DMS114 treated with DMSO at 0.1 percent for 48 hours (cell line): ENCODE measurements at regions not wholly inside any gene's neighbourhood (a gene's known extent, or its start where the extent isn't known, plus 50 kb on each side); places are given as distances from the start of the nearest gene placed in this dataset.

Experiments used
- DNase-seq: peaks from one replicate; lab custom pipeline; 2025; ENCODE audit not compliant: unreplicated experiment; lab: John Stamatoyannopoulos, UW

DNA sequence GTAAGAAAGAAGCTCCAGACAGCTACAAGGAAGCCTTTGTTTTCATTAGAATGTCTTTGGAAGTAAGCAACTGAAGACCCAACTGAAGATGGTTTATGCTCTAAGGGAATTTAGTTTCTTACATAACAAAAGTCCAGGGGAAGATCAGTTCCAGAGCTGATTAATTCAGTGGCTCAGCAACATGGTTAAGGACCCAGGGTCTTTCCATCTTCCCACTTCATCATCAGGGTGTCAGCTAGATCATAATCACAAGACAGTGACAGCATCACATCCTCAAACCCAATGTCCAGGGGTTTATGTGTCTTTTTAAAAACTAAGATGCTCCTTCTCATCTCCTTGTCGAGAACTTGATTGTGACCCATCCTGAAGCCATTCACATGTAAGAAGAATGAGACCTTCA, 119.7 kb upstream of the PRDM1 start:
- no peak for DNase-seq

DNA sequence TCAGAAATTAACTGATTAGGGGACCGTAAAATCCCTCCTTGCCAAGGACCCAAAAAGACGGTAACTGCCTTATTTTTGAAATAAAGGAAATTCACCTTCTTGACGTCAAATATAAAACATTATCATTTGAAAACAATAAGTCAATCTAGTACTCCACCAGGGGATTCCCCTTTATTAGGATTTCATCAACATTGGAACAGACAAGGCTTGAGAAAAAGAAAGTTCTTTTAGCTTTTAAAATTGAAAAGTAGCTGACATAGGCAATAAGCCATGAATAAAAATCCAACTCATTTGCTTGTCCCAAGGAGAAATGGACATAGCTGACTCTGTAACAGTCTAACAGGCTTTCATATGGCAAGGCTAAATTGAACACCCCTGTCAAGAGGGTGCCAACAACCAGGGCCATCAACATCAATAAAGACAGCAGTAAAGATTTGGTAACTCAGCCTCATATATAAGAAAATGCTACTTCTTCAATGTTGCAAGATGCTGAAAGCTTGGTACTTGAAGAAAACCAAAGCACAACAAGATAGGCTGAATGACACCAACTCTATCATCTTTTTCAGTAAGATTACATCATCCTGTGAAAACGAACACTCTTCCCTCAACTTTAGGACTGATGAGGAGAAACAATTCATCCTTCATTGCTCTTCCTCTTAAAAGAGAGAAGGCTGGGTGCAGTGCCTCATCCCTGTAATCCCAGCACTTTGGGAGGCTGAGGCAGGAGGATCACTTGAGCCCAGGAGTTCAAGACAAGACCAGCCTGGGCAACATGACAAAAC, 121.0 kb upstream of the PRDM1 start:
- DNase-seq: no peak

DNA sequence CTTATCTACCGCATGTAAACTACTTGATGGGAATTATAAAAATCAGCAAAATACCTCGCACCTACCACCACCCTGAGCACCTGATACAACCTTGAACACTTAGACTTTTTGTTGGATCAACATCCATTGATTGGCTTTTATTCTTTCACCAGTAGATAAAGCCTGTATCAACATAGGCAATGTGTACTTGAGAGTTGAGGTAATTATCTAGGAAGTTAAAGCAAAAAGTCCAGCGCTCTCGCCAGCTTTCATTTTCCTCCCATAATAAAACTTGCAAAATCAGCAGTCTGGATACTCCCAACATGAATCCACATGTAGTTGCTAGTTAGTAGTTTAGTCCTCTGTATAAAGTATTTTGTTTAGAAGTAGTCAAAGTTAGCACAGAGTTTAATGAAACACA, 132.0 kb upstream of the PRDM1 start:
- no peak for DNase-seq

DNA sequence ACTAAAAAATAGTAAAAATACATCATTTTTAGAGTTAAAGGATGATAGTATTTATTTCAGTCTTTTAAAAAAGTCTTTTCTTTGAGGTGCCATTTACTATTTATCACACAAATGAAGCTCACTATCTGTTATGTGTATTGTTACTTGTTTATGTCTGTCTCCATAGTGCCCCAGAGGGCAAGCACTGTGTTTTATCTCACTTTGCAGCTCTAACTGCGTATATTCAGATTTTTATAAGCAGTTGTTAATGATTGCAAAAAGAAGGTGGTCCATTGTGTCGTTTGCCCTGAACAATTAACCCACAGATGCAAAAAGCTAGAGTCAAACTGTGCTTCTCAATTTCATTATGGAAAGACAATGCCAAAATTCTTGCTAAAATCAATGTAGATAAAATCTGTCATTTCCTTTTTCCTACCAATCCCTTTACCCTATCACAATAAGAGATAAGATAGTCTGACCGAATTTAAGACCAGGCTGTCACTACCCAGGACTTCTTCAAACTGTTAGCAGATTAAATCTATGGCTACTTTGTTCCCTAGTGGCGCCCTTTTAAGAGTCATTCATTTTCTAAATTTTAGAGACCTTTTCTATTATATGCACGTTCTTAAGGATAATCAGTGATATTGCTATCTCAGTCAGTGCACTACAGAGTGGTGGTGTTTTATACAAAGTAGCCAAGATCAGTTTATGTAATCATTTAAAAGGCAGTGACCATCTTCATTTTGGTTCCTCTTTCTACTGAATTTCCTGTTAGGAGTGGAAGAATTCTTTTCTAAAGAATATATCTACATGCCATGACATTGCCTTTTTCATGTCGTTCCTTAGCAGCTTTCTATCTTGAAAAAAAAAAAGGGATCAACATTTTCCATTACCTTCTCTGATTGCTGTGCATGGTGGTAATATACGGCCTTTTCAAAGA, 133.1 kb upstream of the PRDM1 start:
- DNase-seq: no peak

DNA sequence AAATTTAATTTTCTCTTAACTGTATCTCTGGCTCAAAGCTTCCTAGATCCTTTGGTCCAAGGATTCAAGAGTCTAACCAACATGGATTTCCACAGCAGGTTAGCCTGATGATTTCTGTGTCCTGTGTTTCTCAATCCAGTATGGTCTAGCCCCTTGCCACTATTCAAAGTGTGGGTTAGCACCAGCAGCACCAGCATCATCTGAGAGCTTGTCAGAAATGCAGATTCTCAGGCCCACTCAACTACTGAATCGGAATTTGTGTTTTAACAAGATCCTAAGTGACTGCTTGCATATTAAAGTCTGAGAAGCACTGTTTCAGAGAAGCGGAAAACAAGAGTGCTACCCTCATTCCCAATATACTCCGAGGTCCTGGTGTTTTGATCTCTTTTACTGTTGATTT, 133.8 kb upstream of the PRDM1 start:
- no peak for DNase-seq

DNA sequence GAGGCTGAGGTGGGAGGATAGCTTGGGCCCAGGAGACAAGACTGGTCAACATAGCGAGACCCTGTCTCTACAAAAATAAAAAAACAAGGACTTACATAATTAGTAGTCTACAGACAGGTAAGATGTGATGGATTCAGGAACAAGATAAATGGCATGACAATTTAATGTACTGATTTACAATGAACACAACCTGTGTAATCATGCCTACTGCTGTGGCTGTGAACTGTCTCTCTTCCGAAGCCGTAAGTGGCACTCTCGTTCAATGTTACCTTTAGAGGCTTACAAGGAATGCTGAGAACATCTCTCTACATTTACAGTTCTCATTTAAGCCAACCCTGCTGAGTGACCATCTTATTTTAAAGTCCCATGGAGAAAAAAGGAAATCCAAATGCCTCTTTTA, 134.8 kb upstream of the PRDM1 start:
- DNase-seq: no peak

DNA sequence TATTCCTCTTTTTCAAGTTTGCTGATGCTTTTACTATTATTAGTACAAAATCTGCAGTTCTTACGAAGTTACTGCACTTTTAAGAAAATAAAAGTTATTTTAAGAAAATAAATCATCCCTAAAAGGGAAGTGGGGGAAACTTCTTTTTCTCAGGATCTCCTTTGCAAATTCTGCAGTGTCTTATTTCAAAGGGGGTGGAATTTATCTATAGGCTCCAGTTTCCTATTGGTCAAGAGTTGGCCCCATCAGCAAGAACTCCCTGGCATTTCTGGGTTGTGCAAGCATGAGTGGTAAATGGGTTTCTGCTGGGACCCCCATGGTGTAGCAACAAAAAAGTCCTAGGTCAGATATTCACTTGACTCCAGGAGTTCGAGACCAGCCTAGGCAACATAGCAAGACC, 136.3 kb upstream of the PRDM1 start:
- no peak for DNase-seq

DNA sequence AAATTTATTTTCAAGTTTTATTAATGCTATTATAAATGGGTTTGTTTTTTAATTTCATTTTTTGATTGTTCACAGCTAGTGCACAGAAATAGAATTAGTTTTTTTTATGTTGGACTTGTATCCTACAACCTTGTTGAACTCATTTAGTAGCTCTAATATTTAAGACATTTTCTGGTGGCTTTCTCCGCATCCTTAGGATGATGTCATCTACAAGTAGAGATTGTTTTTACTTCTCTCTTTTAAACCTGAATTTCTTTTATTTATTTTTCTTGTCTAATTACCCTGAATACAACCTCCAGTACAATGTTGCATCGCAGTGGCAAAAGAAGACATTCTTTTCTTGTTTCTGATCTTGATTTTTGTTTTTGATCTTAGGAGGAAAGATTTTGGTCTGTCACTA, 142.6 kb upstream of the PRDM1 start:
- DNase-seq: no peak

DNA sequence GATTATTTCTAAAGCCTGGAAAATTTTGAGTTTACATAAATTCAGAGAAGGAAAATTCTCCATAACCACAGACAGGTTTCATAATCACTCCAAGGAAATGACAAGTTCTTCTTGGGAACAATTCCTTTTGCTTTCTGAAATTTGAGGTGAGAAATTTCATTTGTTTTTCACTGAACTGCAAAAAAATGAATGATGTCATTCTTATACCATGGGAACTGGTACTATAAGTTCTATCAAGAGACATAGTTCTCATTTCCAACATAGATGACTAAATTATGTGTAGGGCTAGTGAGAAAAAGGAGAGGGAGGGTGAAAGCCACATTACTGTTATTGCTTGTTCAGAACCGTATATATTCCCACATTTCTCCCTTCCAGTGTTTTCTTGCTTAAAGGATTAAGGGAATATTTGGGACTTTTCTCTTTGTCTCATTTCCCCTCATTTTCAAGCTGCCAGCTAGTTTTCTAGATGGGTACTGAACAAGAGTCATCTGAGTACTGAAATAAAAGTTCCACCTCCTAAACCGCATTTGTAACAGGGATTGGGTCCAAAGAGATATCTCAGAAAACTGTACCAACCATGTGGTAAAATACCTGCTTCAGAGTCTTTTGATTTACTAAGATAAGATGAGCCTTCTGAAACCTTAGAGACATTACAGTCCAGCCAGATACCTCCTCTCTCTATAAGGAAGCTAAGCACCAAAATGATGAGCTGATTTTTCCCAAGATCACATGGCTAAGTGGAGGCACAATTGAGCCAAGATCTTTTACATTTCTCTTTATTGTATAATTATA, 144.3 kb upstream of the PRDM1 start:
- no peak for DNase-seq

DNA sequence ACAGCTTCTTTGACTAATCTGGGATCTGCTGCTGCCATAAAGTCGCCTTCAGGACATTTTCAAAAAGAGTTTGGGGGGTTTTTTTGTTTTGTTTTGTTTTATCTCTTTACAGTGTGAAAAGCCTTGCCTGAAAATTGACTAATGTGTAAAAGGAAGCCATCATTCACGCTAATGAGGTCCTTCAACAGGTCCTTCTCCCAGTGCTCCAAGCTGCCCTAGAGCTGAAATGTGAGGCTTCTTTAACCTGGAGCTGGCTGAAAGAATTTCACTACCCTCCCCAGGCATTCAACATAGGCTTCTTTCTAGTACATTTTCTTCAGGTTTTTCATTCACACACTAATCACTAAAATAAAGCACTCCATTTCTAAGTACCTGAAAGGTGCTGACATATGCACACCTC, 145.1 kb upstream of the PRDM1 start:
- no peak for DNase-seq

DNA sequence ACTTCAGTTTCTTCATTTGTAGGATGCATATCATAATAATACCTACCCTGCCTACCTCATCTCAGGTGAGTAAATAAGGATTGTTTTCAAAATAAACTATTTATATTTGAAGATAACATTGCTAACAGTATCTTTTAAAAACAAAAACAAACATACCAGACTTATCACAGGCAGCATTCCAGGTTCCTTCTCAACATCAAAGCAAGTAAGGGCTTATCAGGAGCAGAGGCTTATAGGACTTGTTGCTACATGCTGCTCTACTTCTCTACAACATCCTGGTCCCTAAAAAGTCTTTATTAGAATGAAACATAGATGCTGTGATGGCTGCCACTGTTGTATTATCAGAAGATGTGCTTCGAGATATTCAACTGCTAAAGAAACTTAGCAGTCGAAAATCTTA, 149.2 kb upstream of the PRDM1 start:
- DNase-seq: no peak

DNA sequence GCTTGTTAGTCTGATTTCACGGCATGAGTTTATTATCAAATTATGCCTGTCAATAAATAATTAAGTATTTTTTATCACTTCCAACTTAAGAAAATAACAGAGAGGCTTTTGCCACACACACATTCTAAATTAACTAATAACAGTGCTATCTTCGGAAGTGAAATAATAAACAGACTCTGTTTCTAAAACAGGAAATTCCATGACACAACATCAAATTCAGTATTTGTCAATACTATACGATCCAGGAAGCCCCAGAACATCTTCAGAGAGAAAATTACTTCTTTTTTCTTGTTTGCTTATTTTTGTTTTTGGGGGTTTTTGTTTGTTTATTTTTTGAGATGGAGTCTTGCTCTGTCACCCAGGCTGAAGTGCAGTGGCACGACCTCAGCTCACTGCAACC, 150.7 kb upstream of the PRDM1 start:
- no peak for DNase-seq

DNA sequence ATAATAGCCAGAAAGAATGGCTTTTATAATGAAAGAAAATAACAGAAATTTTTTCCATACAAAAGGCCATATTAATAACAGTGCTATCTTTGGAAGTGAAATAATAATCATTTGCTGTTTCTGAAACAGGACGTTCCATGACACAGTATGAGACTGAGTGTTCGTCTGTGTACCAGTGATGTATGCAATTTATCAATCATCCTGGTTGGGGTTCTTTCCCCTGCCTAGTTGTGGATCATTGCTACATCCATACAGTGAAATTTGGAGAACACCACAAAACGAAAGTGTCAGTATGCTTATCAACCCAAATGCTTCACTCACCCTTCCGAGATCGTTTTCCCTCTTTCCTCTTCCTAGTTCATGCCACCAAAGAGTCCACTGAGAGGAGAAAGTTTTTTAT, 151.4 kb upstream of the PRDM1 start:
- DNase-seq: no peak

DNA sequence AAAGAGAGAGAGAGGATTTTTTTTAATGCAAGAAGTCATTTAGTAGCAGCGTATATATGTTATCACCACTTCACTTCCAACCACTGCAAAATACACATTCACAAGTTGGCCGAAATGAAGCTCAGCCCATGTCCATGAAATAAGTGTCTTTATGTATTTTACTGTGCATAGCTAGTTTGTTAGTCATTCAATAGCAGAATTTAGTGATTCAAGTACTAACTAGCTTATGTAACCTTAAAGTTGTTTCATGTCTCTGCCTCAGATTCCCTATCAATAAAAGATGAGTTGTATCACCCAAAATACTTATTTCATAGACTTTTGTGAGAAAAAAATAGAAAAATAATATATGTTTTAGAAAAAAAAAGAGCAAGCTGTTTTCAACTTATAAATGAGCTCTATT, 153.7 kb upstream of the PRDM1 start:
- no peak for DNase-seq

DNA sequence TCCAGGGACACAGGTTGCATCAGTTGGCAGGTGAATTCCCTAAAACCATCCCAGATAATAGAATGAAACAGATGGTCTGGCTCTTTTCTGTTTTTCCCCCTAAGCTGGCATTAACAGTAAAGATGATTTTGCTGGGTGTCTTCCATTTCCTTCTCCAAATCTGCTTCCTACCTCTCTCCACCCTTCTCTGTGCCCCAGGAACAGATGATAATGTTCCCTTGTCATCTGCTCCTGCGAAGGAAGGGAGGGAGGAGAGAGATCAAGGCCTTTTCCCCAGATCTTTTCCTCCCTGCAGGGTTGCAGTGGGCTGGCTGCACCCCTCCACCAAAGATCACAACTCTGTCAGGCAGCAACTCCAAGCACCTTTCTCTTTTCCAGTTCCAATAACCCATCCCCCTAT, 156.5 kb upstream of the PRDM1 start:
- DNase-seq: no peak

DNA sequence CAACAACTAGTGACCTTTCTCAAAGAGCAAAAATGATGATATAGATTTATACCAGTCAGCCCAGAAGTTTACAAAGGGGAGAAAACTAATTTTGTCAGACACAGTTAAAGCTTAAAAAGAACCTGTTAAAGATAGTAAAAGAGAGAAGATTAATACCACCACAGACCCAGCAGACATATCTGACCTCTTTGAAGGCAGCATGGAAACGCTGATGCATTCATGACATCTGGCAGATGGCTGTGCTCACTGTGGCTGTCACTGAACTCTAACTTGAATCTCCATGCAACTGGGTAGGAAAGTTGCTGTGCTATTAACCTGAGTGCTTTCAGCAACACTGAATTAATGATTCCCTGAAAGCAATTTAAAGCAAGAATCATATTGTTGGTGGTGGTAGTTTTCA, 159.8 kb upstream of the PRDM1 start:
- DNase-seq: no peak

DNA sequence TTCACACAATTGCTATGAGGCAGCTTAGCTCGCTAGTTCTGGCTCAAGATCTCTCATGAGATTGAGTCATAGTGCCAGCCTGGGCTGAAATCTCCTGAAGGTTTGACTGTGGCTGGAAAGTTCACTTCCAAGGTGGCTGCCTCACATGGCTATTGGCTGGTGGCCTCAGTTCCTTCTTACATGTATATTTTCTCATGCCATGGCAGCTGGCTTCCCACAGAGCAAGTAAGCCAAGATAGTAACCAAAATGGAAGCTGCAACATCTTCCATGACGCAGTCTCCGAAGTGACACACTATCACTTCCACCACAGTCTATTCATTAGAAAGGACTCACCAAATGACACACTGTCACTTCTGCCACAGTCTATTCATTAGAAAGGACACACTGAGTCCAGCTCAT, 160.4 kb upstream of the PRDM1 start:
- no peak for DNase-seq

DNA sequence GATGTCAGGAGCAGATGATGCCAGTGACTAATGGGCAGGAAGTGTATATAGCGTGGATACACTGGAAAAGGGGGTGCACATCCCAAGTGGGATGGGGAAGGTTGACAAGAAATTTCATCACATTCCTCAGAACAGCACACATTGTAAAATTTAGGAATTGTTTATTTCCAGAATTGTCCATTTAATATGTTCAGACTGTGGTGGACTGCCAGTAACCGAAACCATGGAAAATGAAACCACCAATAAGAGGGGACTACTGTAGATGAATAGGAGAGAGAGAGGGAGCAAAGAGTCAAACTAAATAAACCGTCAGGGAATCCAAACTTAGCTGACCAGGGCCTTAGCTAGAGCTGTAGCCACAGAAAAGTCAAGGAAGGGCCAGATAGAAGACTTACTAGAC, 164.4 kb upstream of the PRDM1 start:
- DNase-seq: no peak

DNA sequence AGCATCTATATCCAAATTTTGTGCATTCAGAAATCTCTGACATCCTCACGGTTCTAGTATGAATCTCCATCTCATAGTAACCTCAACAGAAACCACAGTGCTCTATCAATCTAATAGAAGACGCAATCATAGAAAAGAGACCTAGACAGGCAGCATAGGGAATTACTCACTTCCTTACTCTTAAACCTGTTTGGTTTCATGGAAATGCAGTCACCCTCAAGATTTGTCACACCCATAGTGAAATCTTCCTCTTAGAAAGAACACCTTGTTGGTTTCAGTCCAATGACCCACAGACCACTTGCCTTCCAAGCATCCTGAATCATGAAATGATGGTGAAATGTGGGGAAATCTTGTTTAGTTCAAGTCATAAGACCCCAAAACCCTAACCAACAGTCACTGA, 166.1 kb upstream of the PRDM1 start:
- no peak for DNase-seq

DNA sequence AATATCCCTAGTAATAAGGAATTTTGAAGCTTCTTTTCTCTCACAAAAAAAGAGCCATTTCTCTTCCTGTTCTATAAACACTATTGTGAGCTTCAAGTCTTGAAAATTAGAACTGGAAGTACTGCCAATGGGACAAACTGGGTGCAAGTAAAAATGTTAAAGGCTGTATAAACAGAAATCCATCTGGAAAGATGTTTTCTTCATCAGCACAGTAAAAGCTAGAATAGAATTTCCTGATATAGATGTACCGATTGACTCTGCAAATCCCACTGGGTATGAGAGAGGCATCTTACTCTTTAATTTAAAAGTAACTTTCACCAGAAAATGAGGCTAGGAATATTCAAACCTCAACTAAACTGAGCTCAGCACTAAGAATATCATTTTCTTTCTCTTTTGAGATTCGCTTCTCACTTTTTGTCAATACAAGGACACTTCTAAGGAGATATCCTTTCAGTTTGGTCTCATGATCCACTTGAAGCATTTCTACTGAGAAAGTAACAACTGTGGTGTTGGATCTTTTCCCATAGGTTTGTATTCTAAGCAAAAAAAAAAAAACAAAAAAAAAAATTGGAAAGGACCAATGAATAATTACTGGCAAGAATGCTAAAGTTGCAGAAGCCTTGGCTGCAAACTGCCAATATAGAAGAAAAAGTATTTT, 169.0 kb upstream of the PRDM1 start:
- no peak for DNase-seq

DNA sequence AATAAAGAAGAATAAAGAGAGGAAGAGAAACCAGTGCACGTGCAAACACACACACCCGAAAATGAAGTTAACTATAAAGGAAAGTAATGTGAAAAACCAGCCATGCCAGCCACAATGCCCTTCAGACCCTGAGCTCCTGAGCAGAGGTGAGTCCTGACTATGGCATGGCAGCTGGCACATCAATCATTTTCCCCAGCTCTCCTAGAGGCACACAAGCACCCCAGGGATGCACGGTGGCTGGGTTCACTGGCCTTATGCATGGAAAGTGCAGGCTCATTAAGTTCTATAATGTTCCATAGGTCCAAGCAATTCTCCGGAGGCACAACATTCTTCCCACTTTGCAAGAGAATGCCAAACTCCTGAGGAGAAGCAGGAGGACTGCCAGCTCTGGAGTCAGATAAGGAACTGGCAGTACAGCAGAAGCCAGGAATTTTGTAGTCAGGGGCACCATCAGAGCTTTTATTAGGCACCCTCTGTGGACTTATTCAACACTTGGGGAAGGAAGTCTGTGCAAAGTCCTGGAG, 175.0 kb upstream of the PRDM1 start:
- DNase-seq: no peak
